ENCODE measurements at regions not wholly inside any gene's neighbourhood (a gene's known extent, or its start where the extent isn't known, plus 50 kb on each side); places are given as distances from the start of the nearest gene placed in this dataset.

GRCh38 chr5:156147261-156147943, 179.6 kb upstream of the SGCD start (continued):
- no peak for TF ChIP-seq HMG20A (CRISPR knock-in tag; conservative IDR thresholded peaks at IDR 0.05)
- no peak for TF ChIP-seq SAFB (IDR thresholded peaks at IDR 0.05; ENCODE audit: borderline replicate concordance, low read depth, low read length)
- no peak for TF ChIP-seq RAD21 (CRISPR knock-in tag; conservative IDR thresholded peaks at IDR 0.05 in 1 of 2, IDR thresholded peaks at IDR 0.05 in 1 of 2)
- TF ChIP-seq MYBL2 (IDR thresholded peaks at IDR 0.05; ENCODE audit: low read depth): no peak
- no peak for TF ChIP-seq MYBL2 (CRISPR knock-in tag; IDR thresholded peaks at IDR 0.05; ENCODE audit: borderline replicate concordance)
- TF ChIP-seq POLR3A (IDR thresholded peaks at IDR 0.05; ENCODE audit: borderline replicate concordance, extremely low read depth, insufficient read depth, insufficient read length): no peak
- no peak for TF ChIP-seq TCF7 (IDR thresholded peaks at IDR 0.05; ENCODE audit: borderline replicate concordance)
- TF ChIP-seq ZNF395 (CRISPR knock-in tag; IDR thresholded peaks at IDR 0.05): no peak

- 0% methylated on average over 1 of the region's 1 CpG for WGBS (ENCODE audit: insufficient coverage, low coverage, missing lambda C conversion rate)
- Histone ChIP-seq H3K4me1 (replicated peaks in 1 of 2; ENCODE audit: control insufficient read depth in 2 of 2, insufficient read depth in 2 of 2, low read length in 2 of 2) (no peaks in the 10 kb centered on the region), H3K79me2 (ENCODE audit: control insufficient read depth, insufficient read depth, low read length) (no peaks in the 10 kb centered on the region), H3K4me2 (ENCODE audit: insufficient read depth, low read length) (no peak overlapping the region), H2AFZ (ENCODE audit: low read depth, low read length) (no peak overlapping the region), H3K27ac (ENCODE audit: extremely low read depth, low read depth, low read length) (no peak overlapping the region), H3K9me1 (ENCODE audit: control insufficient read depth, insufficient read depth, low read length) (no peaks in the 10 kb centered on the region), H4K20me1 (replicated peaks; ENCODE audit: control insufficient read depth, insufficient read depth, low read length) (no peaks in the 10 kb centered on the region), H3K9me3 (replicated peaks; ENCODE audit: control insufficient read depth, insufficient read depth, low read depth, low read length) (no peaks in the 10 kb centered on the region), H3K9ac (ENCODE audit: insufficient read depth in 1 of 2, low read depth in 2 of 2, low read length in 2 of 2) (no peak overlapping the region), H3K36me3 (ENCODE audit: control insufficient read depth, insufficient read depth, low read length) (no peaks in the 10 kb centered on the region), H3K27me3 (ENCODE audit: control insufficient read depth in 2 of 2, insufficient read depth in 2 of 2, low read length in 2 of 2) (no peaks in the 10 kb centered on the region), H3K4me3 (no peak overlapping the region)
- ATAC-seq: no peak
- no TSS peak for BruUV-seq (replicated peaks)
- POLR2A ChIA-PET: no interaction called here
- CTCF ChIA-PET (ENCODE audit: low intra/inter-chr PET ratio): no interaction called here
- in situ Hi-C loops (cut with MboI) (no loop called here), intact Hi-C loops (cut with micrococcal nuclease) (no loop called here)
- no peak for DNase-seq (ENCODE audit: extremely low read depth in 1 of 4, low spot score in 3 of 4)
- no peak for FAIRE-seq
- TF ChIP-seq ZNF77 (CRISPR knock-in tag; IDR thresholded peaks at IDR 0.05): no peak
- TF ChIP-seq ZNF511 (CRISPR knock-in tag; IDR thresholded peaks at IDR 0.05): no peak
- TF ChIP-seq ATF4 (CRISPR knock-in tag; IDR thresholded peaks at IDR 0.05): no peak
- TF ChIP-seq MLX (CRISPR knock-in tag; conservative IDR thresholded peaks at IDR 0.05): no peak
- TF ChIP-seq ZNF165 (CRISPR knock-in tag; IDR thresholded peaks at IDR 0.05; ENCODE audit: borderline replicate concordance): no peak
- TF ChIP-seq ZNF57 (CRISPR knock-in tag; IDR thresholded peaks at IDR 0.05): no peak
- TF ChIP-seq TFAP4 (CRISPR knock-in tag; IDR thresholded peaks at IDR 0.05; ENCODE audit: borderline replicate concordance): no peak
- no peak for TF ChIP-seq RBM22 (IDR thresholded peaks at IDR 0.05; ENCODE audit: low read depth, low read length, poor library complexity, severe bottlenecking)
- no peak for TF ChIP-seq TCFL5 (CRISPR knock-in tag; conservative IDR thresholded peaks at IDR 0.05)
These were observed 179.0 kb upstream of the SGCD start for GRCh38 chr5:156147944-156148285.
